NCI-H1048 (cell line): ENCODE measurements at regions not wholly inside any gene's neighbourhood (a gene's known extent, or its start where the extent isn't known, plus 50 kb on each side); places are given as distances from the start of the nearest gene placed in this dataset.

Experiments used
- DNase-seq: peaks from one replicate; lab custom pipeline; 2025; lab: John Stamatoyannopoulos, UW

GRCh38 chr21:16642353-16642752, 870.5 kb upstream of the CXADR start:
- DNase-seq = no peak

GRCh38 chr21:16644685-16645084, 868.2 kb upstream of the CXADR start:
- DNase-seq = no peak

- DNase-seq = no peak
Observed at GRCh38 chr21:16650714-16651366, 862.0 kb upstream of the CXADR start.

- no peak for DNase-seq
Observed at GRCh38 chr21:16651956-16652355, 860.9 kb upstream of the CXADR start.

GRCh38 chr21:16663436-16663835, 849.4 kb upstream of the CXADR start:
- DNase-seq = no peak

GRCh38 chr21:16667395-16667794, 845.4 kb upstream of the CXADR start:
- no peak for DNase-seq

GRCh38 chr21:16674949-16675348, 837.9 kb upstream of the CXADR start:
- DNase-seq = no peak

- DNase-seq = no peak
Observed at GRCh38 chr21:16676391-16676790, 836.5 kb upstream of the CXADR start.

GRCh38 chr21:16678429-16679160, 834.2 kb upstream of the CXADR start:
- no peak for DNase-seq

- no peak for DNase-seq
Observed at GRCh38 chr21:16695074-16695473, 817.8 kb upstream of the CXADR start.

GRCh38 chr21:16707274-16707673, 805.6 kb upstream of the CXADR start:
- no peak for DNase-seq

- no peak for DNase-seq
Observed at GRCh38 chr21:16708101-16708835, 804.6 kb upstream of the CXADR start.

GRCh38 chr21:16709866-16710550, 802.8 kb upstream of the CXADR start:
- no peak for DNase-seq

GRCh38 chr21:16711757-16712156, 801.1 kb upstream of the CXADR start:
- no peak for DNase-seq

GRCh38 chr21:16713331-16714117, 799.3 kb upstream of the CXADR start:
- no peak for DNase-seq

- no peak for DNase-seq
Observed at GRCh38 chr21:16740511-16740910, 772.3 kb upstream of the CXADR start.

- no peak for DNase-seq
Observed at GRCh38 chr21:16741141-16741665, 771.6 kb upstream of the CXADR start.

GRCh38 chr21:16742131-16742641, 770.7 kb upstream of the CXADR start:
- DNase-seq = no peak

GRCh38 chr21:16742741-16743140, 770.1 kb upstream of the CXADR start:
- DNase-seq = no peak

- DNase-seq = no peak
Observed at GRCh38 chr21:16743317-16743716, 769.5 kb upstream of the CXADR start.

- no peak for DNase-seq
Observed at GRCh38 chr21:16750926-16751325, 761.9 kb upstream of the CXADR start.
